ENCODE measurements at regions not wholly inside any gene's neighbourhood (a gene's known extent, or its start where the extent isn't known, plus 50 kb on each side); places are given as distances from the start of the nearest gene placed in this dataset.

GRCh38 chr5:155252025-155252424, 238.5 kb downstream of the KIF4B start:
- TF ChIP-seq CTCF (conservative IDR thresholded peaks at IDR 0.05; ENCODE audit: low read length) (no peak), EZH2phosphoT487 (IDR thresholded peaks at IDR 0.05; ENCODE audit: borderline replicate concordance, low read depth, low read length) (no peak)
- no TSS peak for BruUV-seq (replicated peaks)
- Histone ChIP-seq H3K79me2 (ENCODE audit: insufficient read depth, low read depth, low read length) (no peaks in the 10 kb centered on the region), H4K20me1 (ENCODE audit: insufficient read depth, low read length) (no peaks in the 10 kb centered on the region), H3K4me1 (ENCODE audit: insufficient read depth, low read length, poor library complexity, severe bottlenecking) (no peaks in the 10 kb centered on the region), H3K9me2 (ENCODE audit: insufficient read depth, low read length) (no peaks in the 10 kb centered on the region; the same call in 1 of the 2 replicates), H3K4me3 (ENCODE audit: low read depth, low read length, poor library complexity, severe bottlenecking) (no peak overlapping the region), H3K4me2 (ENCODE audit: low read length) (no peak overlapping the region), H3K9me3 (ENCODE audit: low read length) (no peaks in the 10 kb centered on the region), H3K27ac (ENCODE audit: low read depth, low read length, poor library complexity, severe bottlenecking) (no peak overlapping the region), H2AFZ (ENCODE audit: low read length) (no peak overlapping the region), H3K36me3 (ENCODE audit: insufficient read depth, low read length) (no peaks in the 10 kb centered on the region)
- POLR2A ChIA-PET = no interaction called here
- intact Hi-C loops (cut with micrococcal nuclease; ENCODE audit: unreplicated experiment) = no loop called here
- no peak for DNase-seq (ENCODE audit: low spot score)
- CTCF ChIA-PET (ENCODE audit: unreplicated experiment) = no interaction called here

GRCh38 chr5:155252717-155253116, 239.2 kb downstream of the KIF4B start:
- BruUV-seq (replicated peaks) = no TSS peak
- Histone ChIP-seq H3K4me1 (ENCODE audit: insufficient read depth, low read length, poor library complexity, severe bottlenecking) (no peaks in the 10 kb centered on the region), H3K9me3 (ENCODE audit: low read length) (no peaks in the 10 kb centered on the region), H3K27ac (ENCODE audit: low read depth, low read length, poor library complexity, severe bottlenecking) (no peak overlapping the region), H3K4me3 (ENCODE audit: low read depth, low read length, poor library complexity, severe bottlenecking) (no peak overlapping the region), H4K20me1 (ENCODE audit: insufficient read depth, low read length) (no peaks in the 10 kb centered on the region), H2AFZ (ENCODE audit: low read length) (no peak overlapping the region), H3K9me2 (ENCODE audit: insufficient read depth, low read length) (no peaks in the 10 kb centered on the region; the same call in 1 of the 2 replicates), H3K36me3 (ENCODE audit: insufficient read depth, low read length) (no peaks in the 10 kb centered on the region), H3K79me2 (ENCODE audit: insufficient read depth, low read depth, low read length) (no peaks in the 10 kb centered on the region), H3K4me2 (ENCODE audit: low read length) (no peak overlapping the region)
- TF ChIP-seq CTCF (conservative IDR thresholded peaks at IDR 0.05; ENCODE audit: low read length) (no peak), EZH2phosphoT487 (IDR thresholded peaks at IDR 0.05; ENCODE audit: borderline replicate concordance, low read depth, low read length) (no peak)
- CTCF ChIA-PET (ENCODE audit: unreplicated experiment) = no interaction called here
- no peak for DNase-seq (ENCODE audit: low spot score)
- intact Hi-C loops (cut with micrococcal nuclease; ENCODE audit: unreplicated experiment) = no loop called here
- POLR2A ChIA-PET = no interaction called here

- BruUV-seq (replicated peaks) = no TSS peak
- no peak overlapping the region for H3K27ac ChIP-seq (ENCODE audit: low read depth, low read length, poor library complexity, severe bottlenecking)
- intact Hi-C loops (cut with micrococcal nuclease; ENCODE audit: unreplicated experiment) = no loop called here
- H3K36me3 ChIP-seq (ENCODE audit: insufficient read depth, low read length) = no peaks in the 10 kb centered on the region
- ChIA-PET POLR2A (interaction anchor here (0.7 kb wide), 1 partner anchor 69 kb away, joined by 3 read pairs; no protein-coding TSS in a partner anchor), CTCF (ENCODE audit: unreplicated experiment) (interaction anchor here (0.5 kb wide), 1 partner anchor 364 kb away, joined by 3 read pairs; no protein-coding TSS in a partner anchor)
- H3K9me2 ChIP-seq (ENCODE audit: insufficient read depth, low read length) = no peaks in the 10 kb centered on the region; the same call in 1 of the 2 replicates
- TF ChIP-seq EZH2phosphoT487 (IDR thresholded peaks at IDR 0.05; ENCODE audit: borderline replicate concordance, low read depth, low read length) (no peak), CTCF (conservative IDR thresholded peaks at IDR 0.05; ENCODE audit: low read length) (no peak)
- H3K4me3 ChIP-seq (ENCODE audit: low read depth, low read length, poor library complexity, severe bottlenecking) = no peak overlapping the region
- no peaks in the 10 kb centered on the region for H3K4me1 ChIP-seq (ENCODE audit: insufficient read depth, low read length, poor library complexity, severe bottlenecking)
- H4K20me1 ChIP-seq (ENCODE audit: insufficient read depth, low read length) = no peaks in the 10 kb centered on the region
- no peaks in the 10 kb centered on the region for H3K9me3 ChIP-seq (ENCODE audit: low read length)
- no peak overlapping the region for H3K4me2 ChIP-seq (ENCODE audit: low read length)
- no peak for DNase-seq (ENCODE audit: low spot score)
- H2AFZ ChIP-seq (ENCODE audit: low read length) = no peak overlapping the region
- H3K79me2 ChIP-seq (ENCODE audit: insufficient read depth, low read depth, low read length) = no peaks in the 10 kb centered on the region
These were observed 240.8 kb downstream of the KIF4B start for GRCh38 chr5:155254399-155254798.
